Stimulated activated memory B cell treated with anti-CD40 and anti-IgM and Interleukin-4, amounts not matched to agents 10 μg/mL and 1 μg/mL and 100 μg/mL, for 72 hours (primary cell): ENCODE measurements at regions not wholly inside any gene's neighbourhood (a gene's known extent, or its start where the extent isn't known, plus 50 kb on each side); places are given as distances from the start of the nearest gene placed in this dataset.

Source experiments
- ATAC-seq: fragments of 150-1000 bp; cut with Tn5 transposase; 2 replicates; pipeline ENCODE4 v1.10.0; 2021
- H3K27ac Mint-ChIP-seq: one replicate; pipeline ENCODE4 v1.8.0; 2022; ENCODE audit warnings: mild to moderate bottlenecking, mixed read lengths
- H3K27me3 Mint-ChIP-seq: one replicate; pipeline ENCODE4 v1.8.0; 2022; ENCODE audit warnings: mixed read lengths
- H3K36me3 Mint-ChIP-seq: one replicate; pipeline ENCODE4 v1.8.0; 2022; ENCODE audit warnings: mixed read lengths
- H3K4me1 Mint-ChIP-seq: one replicate; pipeline ENCODE4 v1.8.0; 2022; ENCODE audit warnings: mixed read lengths
- H3K4me3 Mint-ChIP-seq: one replicate; pipeline ENCODE4 v1.8.0; 2022; ENCODE audit warnings: mild to moderate bottlenecking, moderate library complexity, mixed read lengths
- H3K9me3 Mint-ChIP-seq: one replicate; pipeline ENCODE4 v1.8.0; 2022; ENCODE audit warnings: mixed read lengths

DNA sequence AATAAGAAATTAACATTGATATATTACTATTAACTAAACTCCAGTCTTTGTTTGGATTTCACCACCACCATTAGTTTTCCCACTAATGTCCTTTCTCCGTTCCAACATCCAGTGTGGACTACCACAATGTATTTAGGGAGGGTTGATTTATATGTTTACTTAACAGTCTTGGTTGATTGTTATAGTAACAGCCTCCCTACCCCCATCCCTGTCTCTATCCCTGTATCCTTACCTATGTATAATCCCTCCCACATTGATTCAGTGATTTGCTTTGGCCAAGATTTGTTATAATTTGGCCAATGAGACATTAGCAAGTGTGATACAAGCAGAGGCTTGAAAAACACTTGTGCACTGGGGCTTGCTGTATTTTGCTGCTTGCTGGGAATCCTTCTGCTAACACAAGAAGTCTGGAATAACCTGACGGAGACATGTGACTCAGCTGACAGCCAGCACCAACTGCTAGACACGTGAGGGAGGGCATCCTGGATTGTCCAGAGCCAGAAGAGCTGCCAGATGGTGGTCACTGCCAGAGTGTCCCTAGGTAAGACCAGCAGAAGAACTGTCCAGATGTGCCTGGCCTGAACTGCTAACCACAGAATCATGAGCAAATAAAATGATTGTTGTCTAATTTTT lies 51.2 kb upstream of the TCF7 start:
- Mint-ChIP-seq H3K27ac (no peak overlapping the region), H3K27me3 (peaks cover 5% of the 10 kb centered on the region), H3K4me1 (peaks cover 3% of the 10 kb centered on the region), H3K36me3 (no peaks in the 10 kb centered on the region), H3K4me3 (no peak overlapping the region), H3K9me3 (no peaks in the 10 kb centered on the region)
- ATAC-seq = no peak

DNA sequence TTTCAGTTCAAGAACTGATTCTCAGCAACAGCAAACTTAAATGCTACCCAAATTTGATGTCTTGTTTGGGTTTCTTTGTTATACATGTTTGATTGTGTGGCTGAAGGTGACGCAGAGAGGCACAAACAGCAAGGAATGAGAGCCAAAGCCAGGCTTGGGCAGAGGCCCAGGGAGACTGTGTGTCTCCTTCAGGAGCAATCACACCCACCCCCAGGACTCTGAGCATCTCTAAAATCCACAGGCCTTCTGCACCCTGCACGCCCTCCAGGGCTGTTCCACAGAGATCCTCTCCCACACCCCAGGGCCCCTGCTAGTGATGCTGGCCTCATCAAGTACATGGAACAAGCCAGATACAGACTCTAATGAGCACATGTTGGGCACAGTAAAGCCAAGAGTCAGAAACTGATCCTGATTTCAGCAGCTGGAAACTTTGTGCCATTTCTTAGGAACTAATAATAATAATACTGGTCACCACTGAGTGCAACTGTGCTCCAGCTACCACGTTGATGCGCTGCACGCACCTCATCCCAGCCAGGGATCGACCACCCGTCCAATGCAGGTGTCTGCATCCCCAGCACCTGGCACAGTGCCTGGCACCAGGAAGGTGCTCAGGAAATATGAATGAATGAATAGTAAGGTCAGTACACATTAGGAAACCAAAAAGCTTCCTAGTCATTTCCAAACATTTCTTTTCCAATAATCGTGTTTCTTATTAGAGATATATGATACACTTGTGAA lies 54.6 kb upstream of the TCF7 start:
- Mint-ChIP-seq H3K9me3 (no peaks in the 10 kb centered on the region), H3K4me3 (no peak overlapping the region), H3K27me3 (peaks cover 4% of the 10 kb centered on the region), H3K27ac (no peak overlapping the region), H3K4me1 (peaks cover 2% of the 10 kb centered on the region), H3K36me3 (no peaks in the 10 kb centered on the region)
- ATAC-seq = peak; percentile 60

DNA sequence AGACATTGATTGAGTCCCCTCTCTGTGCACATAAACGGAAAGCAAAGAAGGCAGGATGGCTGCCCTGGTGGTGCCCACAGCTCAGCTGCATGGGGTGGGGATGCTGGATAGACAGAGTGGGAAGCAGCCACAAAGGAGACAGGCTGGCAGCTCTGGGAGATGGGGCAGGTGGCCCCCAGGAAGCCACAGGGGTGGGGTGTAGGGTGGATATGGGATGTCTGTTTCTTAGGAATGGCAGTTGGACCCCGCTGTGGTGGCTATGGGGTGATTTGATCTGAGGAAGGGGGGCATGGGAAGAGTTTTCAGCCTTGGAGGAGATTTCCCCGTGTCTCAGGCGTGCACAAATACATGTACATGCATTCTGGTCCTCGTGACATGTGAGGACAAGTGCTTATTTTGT lies 50.2 kb upstream of the VDAC1 start:
- H3K27me3 Mint-ChIP-seq = peaks cover 9% of the 10 kb centered on the region
- H3K4me1 Mint-ChIP-seq = peaks cover 18% of the 10 kb centered on the region
- ATAC-seq = no peak
- no peaks in the 10 kb centered on the region for H3K9me3 Mint-ChIP-seq
- no peak overlapping the region for H3K27ac Mint-ChIP-seq
- H3K4me3 Mint-ChIP-seq = no peak overlapping the region
- H3K36me3 Mint-ChIP-seq = no peaks in the 10 kb centered on the region
